Urothelium cell line (cell line): ENCODE measurements at regions not wholly inside any gene's neighbourhood (a gene's known extent, or its start where the extent isn't known, plus 50 kb on each side); places are given as distances from the start of the nearest gene placed in this dataset.
"Not testable (repeated sequence)": the region's sequence is repeated elsewhere in the genome, so short reads cannot be mapped to it uniquely, and the experiment has no call there.

ENCODE experiments used
- DNase-seq: peaks from one replicate; pipeline ENCODE4 v3.0.0; 2011; ENCODE audit warnings: low spot score, mixed read lengths
- FAIRE-seq: peaks from 2 replicates; lab custom pipeline; 2011; peaks lifted over from hg19 to GRCh38; lab: Jason Lieb, UNC

GRCh38 chr2:234863043-234863934 lies 88.5 kb upstream of the SH3BP4 start:
- DNase-seq (peak; percentile 85), FAIRE-seq (peak; percentile 84)

DNA sequence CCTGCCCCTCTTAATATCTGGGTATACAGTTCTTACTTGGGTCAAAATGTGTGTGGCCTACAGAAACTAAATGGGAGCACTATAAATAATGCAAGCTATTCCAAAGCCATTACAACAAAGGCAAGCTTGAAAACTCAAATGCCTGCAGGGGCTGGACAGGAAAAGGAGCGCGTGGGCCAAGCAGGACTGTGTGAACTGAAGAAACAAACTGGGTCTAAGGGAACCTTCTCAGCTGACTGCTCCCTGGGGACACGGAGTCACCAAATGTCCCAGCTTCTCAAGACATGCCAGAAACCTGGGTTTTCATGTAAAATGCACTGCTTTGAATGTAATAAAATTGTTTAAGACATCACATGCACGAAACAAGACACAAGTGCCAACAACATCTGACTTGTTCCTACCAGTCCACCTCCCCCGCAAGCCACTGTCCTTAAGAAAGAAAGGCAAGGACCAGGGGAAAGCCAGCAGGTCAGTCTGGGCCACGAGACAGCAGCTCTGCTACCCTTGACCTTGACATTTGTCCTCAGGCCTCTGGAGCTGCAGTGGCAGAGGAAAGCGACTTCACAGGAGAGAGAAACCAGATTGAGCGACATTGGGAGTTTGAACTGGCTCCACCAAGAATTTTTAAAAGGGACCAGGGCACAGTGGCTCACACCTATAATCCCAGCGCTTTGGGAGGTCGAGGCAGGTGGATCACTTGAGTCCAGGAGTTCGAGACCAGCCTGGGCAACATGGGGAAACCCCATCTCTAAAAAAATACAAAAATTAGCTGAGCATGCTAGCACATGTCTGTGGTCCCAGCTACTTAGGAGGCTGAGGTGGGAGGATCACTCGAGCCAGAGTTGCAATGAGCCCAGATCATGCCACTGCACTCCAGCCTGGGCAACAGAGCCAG lies 89.7 kb upstream of the SH3BP4 start:
- FAIRE-seq: no peak

GRCh38 chr2:234859330-234859872 lies 92.4 kb upstream of the SH3BP4 start:
- not testable (repeated sequence) for FAIRE-seq, DNase-seq

More for the DNA sequence above, 89.7 kb upstream of the SH3BP4 start:
- DNase-seq: no peak

DNA sequence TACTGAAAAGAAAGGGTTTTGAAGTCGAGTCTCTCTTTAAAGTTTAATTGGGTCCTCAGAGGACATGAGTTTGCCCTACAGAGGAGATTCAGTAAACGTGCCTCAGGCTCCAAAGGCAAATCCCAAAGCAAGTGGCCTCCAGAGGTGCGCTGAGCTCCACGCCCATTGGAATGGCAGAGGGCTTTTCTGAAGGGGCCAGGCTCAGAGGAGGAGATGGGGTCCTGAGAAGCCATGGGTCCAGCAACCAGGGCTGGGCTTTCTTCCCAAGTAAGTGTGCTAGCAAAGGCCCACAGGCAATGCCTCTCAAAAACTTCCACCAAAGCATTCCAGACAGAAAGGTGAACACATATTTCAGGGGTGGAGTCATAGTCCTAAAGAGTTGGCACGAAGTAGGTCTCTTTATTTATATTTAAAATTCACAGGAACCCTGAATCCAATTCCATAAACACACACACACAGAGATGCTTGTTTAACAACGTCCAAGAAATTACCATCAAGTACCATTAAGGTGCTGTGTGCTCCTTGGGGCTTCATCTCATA lies 93.0 kb upstream of the SH3BP4 start:
- DNase-seq (no peak), FAIRE-seq (no peak)

GRCh38 chr2:234858145-234858544 lies 93.7 kb upstream of the SH3BP4 start:
- FAIRE-seq: no peak
- DNase-seq: no peak

- no peak for FAIRE-seq
- DNase-seq: no peak
Measured at GRCh38 chr2:234853729-234854128, 98.1 kb upstream of the SH3BP4 start.

GRCh38 chr2:234852941-234853340 lies 98.9 kb upstream of the SH3BP4 start:
- no peak for DNase-seq
- FAIRE-seq: no peak

GRCh38 chr2:234852035-234852434 lies 99.8 kb upstream of the SH3BP4 start:
- no peak for FAIRE-seq
- no peak for DNase-seq

DNA sequence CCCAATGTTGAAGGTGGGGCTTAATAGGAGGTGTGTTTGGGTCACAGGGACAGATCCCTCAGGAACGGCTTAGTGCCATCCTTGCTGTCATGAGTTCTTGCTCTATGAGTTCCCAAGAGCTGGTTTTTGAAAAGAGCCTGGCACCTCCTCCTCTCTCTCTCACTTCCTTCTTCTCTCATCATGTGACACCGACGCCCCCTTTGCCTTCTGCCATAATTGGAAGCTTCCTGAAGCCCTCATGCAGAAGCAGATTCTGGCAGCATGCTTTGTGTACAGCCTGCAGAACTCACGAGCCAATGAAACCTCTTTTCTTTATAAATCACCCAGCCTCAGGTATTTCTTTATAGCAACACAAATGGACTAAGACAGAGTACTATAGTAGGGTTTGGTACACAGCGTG lies 100.4 kb upstream of the SH3BP4 start:
- FAIRE-seq (no peak), DNase-seq (no peak)

DNA sequence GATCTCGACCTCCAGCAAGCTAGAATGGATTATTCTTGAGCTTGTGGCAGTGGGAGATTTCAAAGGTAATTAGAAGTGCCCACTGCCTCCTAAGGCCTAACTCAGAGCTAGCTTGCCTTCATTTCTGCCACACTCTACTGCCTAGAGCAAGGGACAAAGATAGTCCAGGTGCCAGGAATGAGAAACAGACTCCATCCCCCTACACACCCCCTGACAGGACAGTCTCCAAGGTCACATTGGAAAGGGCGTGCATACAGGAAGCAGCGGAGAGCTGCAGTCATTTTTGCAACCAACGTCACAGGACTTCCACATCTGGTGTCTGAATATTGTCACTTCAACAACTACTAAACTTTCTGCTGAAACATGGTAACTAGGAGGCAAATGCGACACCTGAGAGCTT lies 101.0 kb upstream of the SH3BP4 start:
- DNase-seq (no peak), FAIRE-seq (no peak)

DNA sequence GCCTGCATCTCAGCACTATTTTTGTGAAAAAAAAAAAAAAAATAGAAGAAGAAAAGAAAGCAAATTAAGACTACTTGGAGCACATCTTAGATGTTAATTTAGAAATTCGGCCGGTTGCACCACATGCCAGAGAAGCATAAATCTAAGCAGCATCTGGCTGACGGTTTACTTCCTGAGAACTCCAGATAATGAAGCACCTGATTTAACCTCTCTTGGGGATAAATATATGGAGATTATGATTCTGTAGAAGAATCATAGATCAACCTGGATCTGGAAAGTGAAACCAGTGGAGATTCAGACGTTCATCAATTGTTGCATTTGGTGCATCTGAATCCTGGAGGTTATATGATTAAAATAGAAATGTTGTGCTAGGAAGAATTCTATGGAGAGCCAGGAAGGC lies 102.1 kb upstream of the SH3BP4 start:
- FAIRE-seq (no peak), DNase-seq (no peak)

DNA sequence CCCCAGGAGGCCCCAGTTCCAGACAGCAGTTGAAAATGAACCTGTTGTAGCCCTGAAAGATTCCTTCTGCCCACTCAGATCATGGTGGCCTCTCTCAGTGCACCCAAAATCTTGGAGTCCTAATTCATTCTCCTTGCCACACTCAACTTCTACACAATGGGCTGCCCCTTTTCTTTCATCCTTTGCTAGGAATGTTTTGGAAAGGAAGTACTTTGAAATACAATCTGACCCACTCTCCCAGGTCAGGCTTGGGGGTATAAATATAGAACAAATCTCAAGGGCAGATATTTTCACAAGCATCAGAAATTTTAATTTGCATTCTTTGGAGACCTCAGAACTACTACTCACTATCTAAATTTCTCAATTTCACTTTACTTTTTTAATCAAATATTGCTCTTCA lies 103.2 kb upstream of the SH3BP4 start:
- FAIRE-seq (no peak), DNase-seq (no peak)

DNA sequence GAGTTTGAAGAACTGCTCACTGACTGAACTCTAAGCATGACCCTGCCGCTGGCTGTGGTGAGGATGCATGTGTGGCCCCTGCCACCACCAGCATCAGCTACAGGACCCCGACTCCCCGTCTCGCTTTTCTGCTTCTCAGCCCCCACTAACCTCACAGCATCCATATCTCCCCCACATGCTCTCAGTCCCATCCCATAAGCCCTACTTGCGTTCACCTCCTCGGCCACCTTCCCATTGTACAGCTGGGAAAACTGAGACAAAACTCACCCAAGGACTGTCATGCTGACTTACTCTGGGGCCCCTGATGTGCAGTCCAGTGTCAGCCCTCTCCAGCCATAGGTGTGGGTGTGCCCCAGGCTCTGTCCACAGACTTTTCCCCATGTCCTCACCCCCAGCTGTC lies 104.2 kb upstream of the SH3BP4 start:
- no peak for FAIRE-seq

GRCh38 chr2:234847364-234847635 lies 104.5 kb upstream of the SH3BP4 start:
- DNase-seq: no peak
- FAIRE-seq: no peak

More for the DNA sequence above, 104.2 kb upstream of the SH3BP4 start:
- no peak for DNase-seq

- DNase-seq (no peak), FAIRE-seq (no peak)
Measured at GRCh38 chr2:234846599-234847363, 105.0 kb upstream of the SH3BP4 start.

DNA sequence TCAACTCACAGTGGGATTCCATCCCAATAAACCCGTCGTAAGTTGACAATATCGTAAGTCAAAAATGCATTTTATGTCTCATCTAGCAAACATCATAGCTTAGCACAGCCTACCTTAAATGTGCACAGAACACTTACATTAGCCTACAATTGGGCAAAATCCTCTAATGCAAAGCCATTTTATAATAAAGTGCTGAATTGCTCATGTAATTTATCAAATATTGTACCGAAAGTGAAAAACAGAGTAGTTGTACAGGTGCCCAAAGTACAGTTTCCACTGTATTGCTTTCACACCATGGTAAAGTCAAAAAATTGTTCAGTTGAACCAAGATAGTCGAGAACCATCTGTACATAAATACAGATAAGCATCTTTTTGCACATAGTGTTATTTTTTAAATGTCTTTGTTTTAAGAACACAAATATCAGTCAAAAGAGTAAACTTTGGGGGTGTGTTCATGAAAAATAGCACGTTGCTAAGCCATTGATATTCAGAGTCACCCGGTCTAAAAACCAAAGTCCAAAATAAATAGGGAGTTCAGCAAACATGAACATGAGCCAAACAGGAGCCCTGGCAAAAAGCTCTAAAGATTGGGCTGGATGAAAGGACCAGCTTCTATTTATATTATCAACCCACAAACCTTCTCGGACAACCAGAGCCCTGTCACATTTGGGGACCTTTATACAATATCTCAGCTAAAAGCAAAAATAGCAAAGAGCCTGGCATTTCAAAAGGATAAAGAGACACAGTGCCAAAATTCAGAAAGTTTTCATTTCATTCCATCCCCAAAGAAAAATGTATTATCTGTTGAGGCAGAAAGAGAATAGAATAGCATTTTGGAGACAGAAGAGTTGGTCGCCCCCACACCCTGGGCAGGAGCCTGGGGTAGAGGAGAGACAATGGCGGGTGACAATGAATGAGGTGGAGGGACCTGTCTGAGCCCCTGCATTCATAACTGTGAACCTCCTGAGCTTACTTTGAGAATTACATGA lies 105.9 kb upstream of the SH3BP4 start:
- FAIRE-seq (no peak), DNase-seq (no peak)

DNA sequence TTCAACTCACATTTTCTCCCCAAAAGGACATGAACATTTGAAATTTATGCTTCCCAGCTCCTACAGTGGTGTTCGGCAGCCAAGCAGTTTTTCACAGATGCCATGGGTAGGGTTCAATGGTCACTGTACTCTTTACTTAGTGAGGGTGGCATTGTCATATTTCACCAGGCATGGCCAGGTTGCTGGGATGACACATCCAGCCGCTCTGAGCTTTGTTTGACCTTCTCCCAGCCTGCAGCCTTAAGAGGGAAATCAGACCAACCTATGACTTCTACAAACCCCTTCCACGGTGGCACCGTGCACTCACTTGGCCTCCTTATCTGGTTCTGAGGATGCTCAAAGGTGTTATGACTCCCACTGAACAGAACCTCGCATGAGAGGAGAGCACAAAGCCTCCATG lies 108.4 kb upstream of the SH3BP4 start:
- DNase-seq (no peak), FAIRE-seq (no peak)

- DNase-seq (no peak), FAIRE-seq (no peak)
Measured at GRCh38 chr2:234842753-234843152, 109.1 kb upstream of the SH3BP4 start.

- FAIRE-seq (peak; percentile 53), DNase-seq (no peak)
Measured at GRCh38 chr2:234841321-234842015, 110.3 kb upstream of the SH3BP4 start.
